ENCODE measurements at regions not wholly inside any gene's neighbourhood (a gene's known extent, or its start where the extent isn't known, plus 50 kb on each side); places are given as distances from the start of the nearest gene placed in this dataset.
"Not testable (repeated sequence)": the region's sequence is repeated elsewhere in the genome, so short reads cannot be mapped to it uniquely, and the experiment has no call there.

- not testable (repeated sequence) for DNase-seq
These were observed 196.0 kb downstream of the KLRB1 start for GRCh38 chr12:9411616-9412268.

- DNase-seq: not testable (repeated sequence)
These were observed 199.2 kb upstream of the PZP start for GRCh38 chr12:9407425-9407748.

- no peak for DNase-seq
These were observed 198.6 kb upstream of the PZP start for GRCh38 chr12:9406564-9407424.

GRCh38 chr12:9405886-9406563 lies 197.8 kb upstream of the PZP start:
- DNase-seq: no peak

- DNase-seq: no peak
These were observed 196.5 kb upstream of the PZP start for GRCh38 chr12:9404469-9405260.

- no peak for DNase-seq
These were observed 195.8 kb upstream of the PZP start for GRCh38 chr12:9404031-9404430.

GRCh38 chr12:9402432-9403040 lies 194.3 kb upstream of the PZP start:
- DNase-seq: not testable (repeated sequence)

GRCh38 chr12:9396367-9396766 lies 188.2 kb upstream of the PZP start:
- DNase-seq: not testable (repeated sequence)

GRCh38 chr12:9395220-9395619 lies 187.0 kb upstream of the PZP start:
- not testable (repeated sequence) for DNase-seq

- no peak for DNase-seq
These were observed 184.6 kb upstream of the PZP start for GRCh38 chr12:9392842-9393241.

GRCh38 chr12:9391815-9392214 lies 183.6 kb upstream of the PZP start:
- no peak for DNase-seq

- DNase-seq: no peak
These were observed 182.6 kb upstream of the PZP start for GRCh38 chr12:9390761-9391160.

- DNase-seq: no peak
These were observed 181.6 kb upstream of the PZP start for GRCh38 chr12:9389796-9390195.

- no peak for DNase-seq
These were observed 180.2 kb upstream of the PZP start for GRCh38 chr12:9388379-9388778.

GRCh38 chr12:9387450-9387849 lies 179.3 kb upstream of the PZP start:
- DNase-seq: no peak

GRCh38 chr12:9383585-9383984 lies 175.4 kb upstream of the PZP start:
- no peak for DNase-seq

GRCh38 chr12:9381619-9382018 lies 173.4 kb upstream of the PZP start:
- no peak for DNase-seq

GRCh38 chr12:9380650-9381049 lies 172.5 kb upstream of the PZP start:
- DNase-seq: no peak

GRCh38 chr12:9379023-9379742 lies 171.0 kb upstream of the PZP start:
- DNase-seq: no peak

- DNase-seq: peak; percentile 24
These were observed 170.2 kb upstream of the PZP start for GRCh38 chr12:9378430-9378835.

- no peak for DNase-seq
These were observed 164.0 kb upstream of the PZP start for GRCh38 chr12:9372202-9372601.

Data from left kidney (tissue), 1 donor.